GM19043 (cell line): ENCODE measurements at regions not wholly inside any gene's neighbourhood (a gene's known extent, or its start where the extent isn't known, plus 50 kb on each side); places are given as distances from the start of the nearest gene placed in this dataset.
A peak's percentile ranks its signal among the peaks of the same experiment; 100 is the strongest.
"Not testable (repeated sequence)": the region's sequence is repeated elsewhere in the genome, so short reads cannot be mapped to it uniquely, and the experiment has no call there.

ENCODE experiments used
- ATAC-seq: cut with Tn5 transposase; IDR thresholded peaks from one replicate; pipeline ENCODE4 v1.9.1; 2021; ENCODE audit warnings: low read depth; ENCODE audit not compliant: unreplicated experiment

DNA sequence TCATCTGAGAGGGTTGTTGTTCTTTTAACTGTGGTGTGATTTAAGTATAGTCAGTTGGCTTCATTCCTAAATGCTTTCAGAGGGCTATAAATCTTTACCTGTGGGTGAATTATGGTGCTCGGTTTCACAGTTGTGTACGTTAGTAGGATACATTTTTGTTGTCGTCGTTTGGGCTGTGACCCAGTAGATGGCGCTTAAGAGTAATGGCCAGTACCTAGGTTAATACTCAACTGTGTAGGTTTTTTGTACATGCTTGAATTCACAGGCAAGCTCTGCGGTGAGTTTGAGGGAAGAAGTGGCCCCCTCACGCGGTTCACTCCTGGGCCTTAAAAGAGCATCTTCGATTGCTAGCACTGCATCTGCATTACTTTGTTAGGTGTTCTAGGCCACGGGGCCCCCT lies 571.7 kb upstream of the TGIF2LX start:
- ATAC-seq = not testable (repeated sequence)

DNA sequence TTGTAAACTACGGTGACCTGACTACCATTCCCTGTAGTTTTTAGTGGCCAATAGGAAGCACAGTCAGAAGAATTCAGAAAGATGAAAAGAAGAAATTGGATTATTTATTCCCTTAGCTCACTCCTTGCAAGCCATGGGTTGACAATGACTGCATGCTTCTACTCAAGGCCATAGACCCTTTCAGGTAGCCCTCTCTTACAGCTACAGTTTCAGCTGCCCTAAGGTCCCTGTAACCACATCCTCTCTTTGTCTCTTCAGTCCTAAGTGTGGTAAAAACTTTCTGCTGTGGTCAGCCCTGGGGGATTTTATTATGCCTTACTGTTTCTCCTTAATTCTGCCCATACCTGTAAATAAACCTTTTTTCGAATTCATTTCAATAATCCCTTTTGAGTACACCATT lies 551.8 kb upstream of the TGIF2LX start:
- not testable (repeated sequence) for ATAC-seq

DNA sequence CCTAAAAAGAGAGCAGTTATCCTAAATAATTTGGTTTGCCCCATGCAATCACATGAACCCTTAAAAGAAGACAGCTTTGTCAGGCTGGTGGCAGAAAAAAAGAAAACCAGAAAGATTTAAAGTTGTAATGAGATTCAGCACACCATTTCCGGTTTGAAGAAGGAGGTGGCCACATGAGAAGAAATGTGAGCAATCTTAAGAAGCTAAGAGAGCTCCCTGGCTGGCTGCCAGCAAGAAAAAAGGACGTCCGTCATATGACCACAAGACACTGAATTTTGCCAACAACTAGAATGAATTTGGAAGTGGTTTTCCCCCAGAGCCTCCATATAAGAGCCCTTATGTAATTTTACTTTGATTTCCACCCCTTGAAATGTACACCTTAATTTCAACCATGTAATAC lies 528.7 kb upstream of the TGIF2LX start:
- ATAC-seq = not testable (repeated sequence)

DNA sequence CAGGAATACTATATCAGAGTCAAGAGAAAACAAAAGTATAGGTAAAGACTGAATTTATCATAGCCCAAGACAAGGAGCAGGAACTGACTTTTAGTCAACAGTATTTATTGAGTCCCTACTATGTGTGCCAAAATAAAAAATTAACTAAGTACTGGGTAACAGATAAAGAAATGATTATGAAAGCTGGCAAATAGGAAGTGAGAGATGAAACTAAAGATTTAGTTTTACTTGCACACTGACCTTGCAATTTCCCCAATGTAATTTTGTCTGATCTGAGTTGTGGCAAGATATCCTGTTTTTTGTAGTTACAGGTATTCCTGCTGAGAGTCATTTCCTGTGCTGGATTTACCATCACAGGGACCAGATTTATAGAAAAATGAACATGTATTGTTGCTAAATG lies 518.9 kb upstream of the TGIF2LX start:
- peak; percentile 59 for ATAC-seq

DNA sequence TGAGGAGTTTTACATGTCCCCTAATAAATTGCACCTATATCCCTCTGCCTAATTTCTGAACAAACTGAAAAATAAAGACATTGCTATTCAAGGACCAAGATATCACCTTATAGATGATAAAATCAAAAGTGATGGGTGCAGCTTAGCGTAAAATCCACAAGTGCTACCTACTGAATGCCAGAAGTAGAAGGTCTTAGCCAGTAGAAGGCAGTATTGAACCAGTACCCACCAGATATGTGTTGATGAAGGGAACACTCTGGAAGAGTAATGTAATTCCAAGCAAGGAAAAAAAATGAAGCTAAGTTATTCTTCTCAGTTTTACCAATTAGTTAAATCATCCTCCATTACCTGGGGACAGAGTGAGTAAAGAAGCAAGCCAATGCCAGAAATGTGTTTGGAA lies 516.6 kb upstream of the TGIF2LX start:
- ATAC-seq = not testable (repeated sequence)

DNA sequence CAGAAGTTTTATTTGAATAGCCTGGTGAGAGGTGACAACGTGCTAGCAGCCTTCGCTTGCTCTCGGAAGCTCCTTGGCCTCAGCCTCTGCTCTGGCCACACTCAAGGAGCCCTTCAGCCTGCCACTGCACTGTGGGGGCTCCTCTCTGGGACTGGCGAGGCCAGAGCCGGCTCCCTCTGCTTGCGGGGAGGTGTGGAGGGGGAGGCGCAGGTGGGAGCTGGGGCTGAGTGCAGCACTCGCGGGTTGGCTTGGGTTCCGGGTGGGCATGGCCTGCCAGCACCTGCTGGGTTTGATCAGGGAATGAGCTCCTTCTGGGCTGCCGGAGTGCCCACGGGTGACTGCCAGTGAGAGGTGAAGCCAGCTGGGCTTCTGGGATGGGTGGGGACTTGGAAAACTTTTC lies 504.8 kb upstream of the TGIF2LX start:
- not testable (repeated sequence) for ATAC-seq

DNA sequence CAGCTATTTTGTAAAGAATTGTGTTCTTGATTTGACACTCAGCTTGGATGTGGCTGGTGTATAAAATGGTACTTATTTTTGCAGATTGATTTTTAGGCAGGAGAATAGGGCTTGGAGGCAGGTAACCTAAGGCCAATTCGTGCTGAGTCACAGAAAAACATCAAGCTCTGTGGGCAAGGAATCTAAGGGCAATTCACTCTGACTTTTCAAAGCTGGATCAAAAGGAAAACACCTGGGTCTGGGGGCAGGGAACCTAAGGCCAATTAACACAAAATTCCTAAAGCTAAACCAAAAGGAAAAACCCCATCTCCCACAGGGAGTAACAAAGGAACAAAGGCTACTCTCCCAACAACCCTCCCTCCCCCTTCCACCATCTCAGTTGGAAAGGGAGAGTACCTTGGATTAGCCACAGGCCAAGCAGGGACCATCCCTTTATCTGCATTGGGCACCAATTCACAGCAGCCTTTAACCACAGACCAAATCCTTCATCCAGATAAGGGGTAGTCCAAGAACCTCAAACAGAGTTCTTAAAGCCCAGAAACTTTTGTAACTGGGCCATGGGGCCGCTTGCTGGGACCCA lies 489.0 kb upstream of the TGIF2LX start:
- ATAC-seq = not testable (repeated sequence)
